K562 (cell line): ENCODE measurements at regions not wholly inside any gene's neighbourhood (a gene's known extent, or its start where the extent isn't known, plus 50 kb on each side); places are given as distances from the start of the nearest gene placed in this dataset.

ENCODE experiments used
- ATAC-seq: fragments of 200-7000 bp; cut with Tn5 transposase; 3 replicates; pipeline ENCODE4 v1.9.1; 2020; ENCODE audit warnings: moderate library complexity
- BruUV-seq: library from RNA; stranded (reverse); fragments of 400-500 nt; replicated peaks from 2 replicates; lab custom pipeline; 2021; lab: Mats Ljungman, UMichigan
- CTCF ChIA-PET: fragments of 300-600 bp; formaldehyde crosslinking; extraction: SDS; loops from one replicate; lab custom pipeline; 2021; ENCODE audit warnings: low intra/inter-chr PET ratio; lab: Yijun Ruan, JAX
- POLR2A ChIA-PET: fragments of 300-600, 350-650 bp; sonication (Branson Sonifier 250); formaldehyde crosslinking; extraction: SDS; loops from one replicate; lab custom pipeline; 2021; ENCODE audit warnings: antibody characterized with exemption, inconsistent platforms; lab: Yijun Ruan, JAX
- DNase-seq, 4 experiments: peaks; one replicate each; pipeline versions ENCODE4 v3.0.0 to v3.0.0-alpha.2; 2011 to 2018; ENCODE audit warnings: low spot score in 3 of 4, mixed read lengths in 3 of 4; ENCODE audit errors: extremely low read depth in 1 of 4
- FAIRE-seq: peaks from 2 replicates; lab custom pipeline; 2011; peaks lifted over from hg19 to GRCh38; lab: Jason Lieb, UNC
- H2AFZ ChIP-seq: 2 replicates; pipeline ENCODE4 v1.6.0; 2011; ENCODE audit warnings: low read depth, low read length, control low read depth, inconsistent platforms
- H3K27ac ChIP-seq: fragments of 200-600 bp; 3 replicates; pipeline ENCODE4 v1.8.0; 2011; ENCODE audit warnings: low read depth, mild to moderate bottlenecking, control low read depth, inconsistent platforms, low read length, moderate library complexity, mixed read lengths; ENCODE audit errors: extremely low read depth
- H3K27me3 ChIP-seq, 2 experiments: fragments of 300-600 bp in 1 of 2; 2 replicates in 1 of 2; 3 replicates in 1 of 2; pipeline versions ENCODE4 v1.6.0 to v1.8.0; 2011; ENCODE audit warnings: inconsistent platforms in 2 of 2, low read length in 2 of 2, mild to moderate bottlenecking in 1 of 2, mixed read lengths in 1 of 2, moderate library complexity in 1 of 2; ENCODE audit not compliant: control insufficient read depth in 2 of 2, insufficient read depth in 2 of 2
- H3K36me3 ChIP-seq: fragments of 300-600 bp; 3 replicates; pipeline ENCODE4 v1.8.0; 2011; ENCODE audit warnings: mild to moderate bottlenecking, low read length, inconsistent platforms; ENCODE audit not compliant: control insufficient read depth, insufficient read depth
- H3K4me1 ChIP-seq, 2 experiments: fragments of 200-600 bp in 1 of 2; replicated peaks in 1 of 2; 2 replicates in 1 of 2; 3 replicates in 1 of 2; pipeline versions ENCODE4 v1.5.1 to v1.8.0; 2011; ENCODE audit warnings: inconsistent platforms in 2 of 2, low read length in 2 of 2, mild to moderate bottlenecking in 1 of 2, mixed read lengths in 1 of 2, moderate library complexity in 1 of 2; ENCODE audit not compliant: control insufficient read depth in 2 of 2, insufficient read depth in 2 of 2
- H3K4me2 ChIP-seq: 2 replicates; pipeline ENCODE4 v1.6.1; 2011; ENCODE audit warnings: low read length, control low read depth, inconsistent platforms, mixed read lengths; ENCODE audit not compliant: insufficient read depth
- H3K4me3 ChIP-seq: fragments of 200-600 bp; sonication (generic), shearing (Covaris generic); 2 replicates; pipeline ENCODE4 v1.5.1; 2016; ENCODE audit warnings: control low read depth, inconsistent platforms
- H3K79me2 ChIP-seq: fragments of 200-600 bp; 3 replicates; pipeline ENCODE4 v1.8.0; 2011; ENCODE audit warnings: low read length, inconsistent platforms; ENCODE audit not compliant: control insufficient read depth, insufficient read depth
- H3K9ac ChIP-seq, 2 experiments: 2 replicates each; pipeline versions ENCODE4 v1.6.0 to v1.6.1; 2011; ENCODE audit warnings: low read depth in 2 of 2, low read length in 2 of 2, control low read depth in 1 of 2, inconsistent platforms in 1 of 2, mild to moderate bottlenecking in 1 of 2, mixed read lengths in 1 of 2; ENCODE audit not compliant: insufficient read depth in 1 of 2
- H3K9me1 ChIP-seq: one replicate; pipeline ENCODE4 v1.6.0; 2011; ENCODE audit warnings: inconsistent platforms, mild to moderate bottlenecking, low read length, moderate library complexity; ENCODE audit not compliant: control insufficient read depth, insufficient read depth
- H3K9me3 ChIP-seq: replicated peaks from 2 replicates; pipeline ENCODE4 v1.5.1; 2011; ENCODE audit warnings: low read depth, low read length, inconsistent platforms; ENCODE audit not compliant: control insufficient read depth, insufficient read depth
- H4K20me1 ChIP-seq: replicated peaks from 2 replicates; pipeline ENCODE4 v1.6.1; 2011; ENCODE audit warnings: low read length, inconsistent platforms, mixed read lengths; ENCODE audit not compliant: control insufficient read depth, insufficient read depth
- HDAC3 ChIP-seq: fragments of 450-650 bp; IDR thresholded peaks from 2 replicates; pipeline ENCODE4 v1.6.1; 2018; ENCODE audit warnings: borderline replicate concordance, mild to moderate bottlenecking, moderate library complexity; ENCODE audit not compliant: partially characterized antibody
- MAFG ChIP-seq: fragments of 450-650 bp; conservative IDR thresholded peaks from 2 replicates; pipeline ENCODE4 v1.6.1; 2016; ENCODE audit warnings: missing genetic modification characterization, missing compliant biosample characterization
- NR4A1 ChIP-seq, 2 experiments: fragments of 250-450 bp in 1 of 2; fragments of 450-650 bp in 1 of 2; sonication (Bioruptor Pico) in 1 of 2; IDR thresholded peaks; 2 replicates each; pipeline versions ENCODE4 v1.4.0 to v1.6.1; 2016 to 2020; ENCODE audit warnings: mild to moderate bottlenecking in 2 of 2, missing compliant biosample characterization in 1 of 2, missing genetic modification characterization in 1 of 2, moderate library complexity in 1 of 2
- POLR2A ChIP-seq: fragments of 450-650 bp; conservative IDR thresholded peaks from 2 replicates; pipeline ENCODE4 v1.6.1; 2016
- U2AF2 ChIP-seq: fragments of 200-400 bp; formaldehyde crosslinking; optimal IDR thresholded peaks from 2 replicates; pipeline ENCODE3; 2017; ENCODE audit warnings: low read depth, mild to moderate bottlenecking, low read length
- ZFP36 ChIP-seq: fragments of 150-350 bp; IDR thresholded peaks from 2 replicates; pipeline ENCODE4 v1.6.1; 2018; ENCODE audit warnings: low read length, low read depth; ENCODE audit not compliant: partially characterized antibody
- WGBS: fragments of 100-300 bp; shearing (Covaris generic); methylation state at CpG from one replicate; pipeline ENCODE4 v1.1.6; 2016; ENCODE audit warnings: low coverage, mixed read lengths; ENCODE audit not compliant: insufficient coverage; ENCODE audit errors: missing lambda C conversion rate; 5-methylcytosine and 5-hydroxymethylcytosine counted together
- in situ Hi-C: fragments of 300-500 bp; cut with MboI; formaldehyde crosslinking; loops from 4 replicates; pipeline ENCODE4 v1.15.0; 2018; ENCODE audit warnings: inconsistent platforms, mixed read lengths
- intact Hi-C: fragments of 100-400 bp; cut with micrococcal nuclease; formaldehyde crosslinking; loops from 2 replicates; pipeline ENCODE4 v1.14.2; 2022
- TF ChIP-seq, protein P1 (sequence below): sonication (generic); formaldehyde crosslinking; IDR thresholded peaks from 2 replicates; pipeline ENCODE4 v1.8.1; 2023; ENCODE audit warnings: mild to moderate bottlenecking, missing genetic modification reagents

GRCh38 chr6:90913266-90913960 lies 326.5 kb upstream of the MAP3K7 start:
- in situ Hi-C loops = no loop called here

More at GRCh38 chr6:90913266-90913960, 326.5 kb upstream of the MAP3K7 start:
- Histone ChIP-seq H3K4me1 (no peaks in the 10 kb centered on the region), H3K4me3 (no peak overlapping the region), H3K79me2 (no peaks in the 10 kb centered on the region), H3K4me2 (no peak overlapping the region), H3K36me3 (no peaks in the 10 kb centered on the region), H4K20me1 (no peaks in the 10 kb centered on the region), H2AFZ (no peak overlapping the region), H3K9me1 (no peaks in the 10 kb centered on the region), H3K9me3 (no peaks in the 10 kb centered on the region), H3K27ac (no peak overlapping the region), H3K27me3 (no peaks in the 10 kb centered on the region), H3K9ac (no peak overlapping the region)
- DNase-seq = no peak
- ATAC-seq = no peak
- FAIRE-seq = no peak
- POLR2A ChIA-PET = interaction anchor here (0.6 kb wide), 1 partner anchor 629 kb away, joined by 3 read pairs; no protein-coding TSS in a partner anchor
- no TSS peak for BruUV-seq
- 0% methylated on average over 2 of the region's 2 CpGs for WGBS
- TF ChIP-seq POLR2A (no peak), U2AF2 (no peak), ZFP36 (no peak), NR4A1 (CRISPR knock-in tag; IDR thresholded peaks at IDR 0.05) (no peak), NR4A1 (tag; IDR thresholded peaks at IDR 0.05) (no peak), HDAC3 (no peak), MAFG (tag) (no peak)
- TF ChIP-seq, protein P1, sequence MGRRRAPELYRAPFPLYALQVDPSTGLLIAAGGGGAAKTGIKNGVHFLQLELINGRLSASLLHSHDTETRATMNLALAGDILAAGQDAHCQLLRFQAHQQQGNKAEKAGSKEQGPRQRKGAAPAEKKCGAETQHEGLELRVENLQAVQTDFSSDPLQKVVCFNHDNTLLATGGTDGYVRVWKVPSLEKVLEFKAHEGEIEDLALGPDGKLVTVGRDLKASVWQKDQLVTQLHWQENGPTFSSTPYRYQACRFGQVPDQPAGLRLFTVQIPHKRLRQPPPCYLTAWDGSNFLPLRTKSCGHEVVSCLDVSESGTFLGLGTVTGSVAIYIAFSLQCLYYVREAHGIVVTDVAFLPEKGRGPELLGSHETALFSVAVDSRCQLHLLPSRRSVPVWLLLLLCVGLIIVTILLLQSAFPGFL (CRISPR knock-in tag) = no peak
- TF ChIP-seq, all 486 proteins: peak for 0
- intact Hi-C loops = no loop called here
- CTCF ChIA-PET = no interaction called here
